KOPT-K1 (cell line): ENCODE measurements at regions not wholly inside any gene's neighbourhood (a gene's known extent, or its start where the extent isn't known, plus 50 kb on each side); places are given as distances from the start of the nearest gene placed in this dataset.

ENCODE experiments used
- H3K27ac ChIP-seq: fragments of 200-600 bp; sonication (generic); 2 replicates; pipeline ENCODE4 v1.5.1; 2016; ENCODE audit warnings: antibody characterized with exemption, mild to moderate bottlenecking, low read depth, low read length; ENCODE audit not compliant: poor library complexity, severe bottlenecking
- H3K36me3 ChIP-seq: fragments of 200-600 bp; sonication (generic); 2 replicates; pipeline ENCODE4 v1.5.1; 2017; ENCODE audit warnings: antibody characterized with exemption, mild to moderate bottlenecking, low read length, moderate library complexity; ENCODE audit not compliant: insufficient read depth
- H3K9me3 ChIP-seq: fragments of 200-600 bp; sonication (generic); 2 replicates; pipeline ENCODE4 v1.5.1; 2017; ENCODE audit warnings: antibody characterized with exemption, low read length, mild to moderate bottlenecking; ENCODE audit not compliant: insufficient read depth, poor library complexity, severe bottlenecking

DNA sequence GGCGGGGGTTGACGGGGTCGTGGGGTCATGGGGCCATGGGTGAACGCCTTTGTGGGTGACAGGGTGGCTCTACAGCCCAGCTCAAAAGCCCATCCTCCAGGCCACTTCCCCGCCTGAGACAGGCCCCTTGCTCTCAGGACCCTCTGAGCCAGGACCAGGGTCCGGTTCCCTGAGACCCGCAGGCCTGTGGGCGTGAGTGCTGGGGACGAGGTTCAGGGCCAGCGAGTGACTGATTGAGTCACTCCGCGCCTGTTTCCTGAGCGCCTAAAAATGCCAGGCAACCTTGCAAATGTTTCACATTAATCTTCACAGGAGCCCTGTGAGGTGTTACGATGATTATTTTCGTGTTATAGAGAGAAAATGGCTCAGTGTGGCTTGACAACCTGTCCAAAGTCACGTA, 97.8 kb downstream of the ZNF674 start:
- no peaks in the 10 kb centered on the region for H3K9me3 ChIP-seq
- H3K27ac ChIP-seq = peak overlapping the region; percentile 93
- H3K36me3 ChIP-seq = peaks cover 36% of the 10 kb centered on the region

DNA sequence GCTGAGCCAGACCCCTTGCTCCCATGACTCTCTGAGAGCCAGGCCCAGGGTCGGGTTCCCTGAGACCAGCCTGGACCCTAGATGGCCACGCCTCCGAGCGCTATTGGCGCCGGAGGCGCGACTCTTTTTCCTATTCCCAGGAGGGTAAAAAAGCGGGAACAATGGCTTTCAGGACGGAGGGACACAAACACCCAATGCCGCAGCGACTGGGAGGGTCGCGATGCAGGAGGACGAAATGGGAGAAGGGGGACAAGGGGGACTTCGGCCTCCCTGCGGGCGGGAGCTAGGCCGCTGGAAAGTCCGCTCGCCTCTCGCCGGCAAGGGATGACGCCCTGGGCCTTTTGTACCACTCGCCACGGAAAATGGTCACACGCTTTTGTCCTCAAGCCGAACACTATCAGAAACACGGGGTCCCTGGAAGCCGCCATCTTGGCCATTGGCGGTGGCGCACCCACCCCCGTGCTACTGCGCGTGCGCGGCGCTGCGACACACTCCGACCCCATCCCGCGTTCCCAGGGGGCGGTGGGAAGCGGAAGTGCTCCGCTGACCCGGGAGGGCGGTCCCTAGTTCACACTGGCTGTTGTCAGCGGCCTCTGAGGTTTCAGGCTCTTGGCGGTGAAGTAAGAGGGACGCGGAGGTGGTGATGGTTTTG, 98.4 kb downstream of the ZNF674 start:
- H3K27ac ChIP-seq = peak overlapping the region; percentile 93
- no peaks in the 10 kb centered on the region for H3K9me3 ChIP-seq

DNA sequence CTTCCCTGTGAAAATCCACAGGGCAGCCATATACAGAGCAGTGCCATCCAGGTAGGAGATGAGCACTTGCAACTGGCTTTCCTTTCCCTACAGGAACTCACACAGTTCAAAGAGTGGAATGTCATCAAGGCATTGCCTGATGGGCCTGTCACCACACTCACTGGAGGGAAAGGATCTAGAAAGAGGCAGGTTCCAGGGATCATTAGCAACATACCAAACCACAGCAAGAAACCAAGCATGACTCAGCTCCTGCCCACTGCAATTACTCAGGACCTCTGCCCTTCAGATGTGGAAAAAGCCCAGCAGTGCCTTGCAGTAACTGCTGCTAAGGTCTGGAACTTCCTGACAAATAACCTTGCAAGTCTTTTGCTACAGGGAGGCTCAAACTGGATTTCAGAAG, 101.2 kb downstream of the ZNF674 start:
- peaks cover 7% of the 10 kb centered on the region for H3K36me3 ChIP-seq
- H3K27ac ChIP-seq = no peak overlapping the region
- no peaks in the 10 kb centered on the region for H3K9me3 ChIP-seq

More for the DNA sequence above, 98.4 kb downstream of the ZNF674 start:
- H3K36me3 ChIP-seq = peaks cover 31% of the 10 kb centered on the region

DNA sequence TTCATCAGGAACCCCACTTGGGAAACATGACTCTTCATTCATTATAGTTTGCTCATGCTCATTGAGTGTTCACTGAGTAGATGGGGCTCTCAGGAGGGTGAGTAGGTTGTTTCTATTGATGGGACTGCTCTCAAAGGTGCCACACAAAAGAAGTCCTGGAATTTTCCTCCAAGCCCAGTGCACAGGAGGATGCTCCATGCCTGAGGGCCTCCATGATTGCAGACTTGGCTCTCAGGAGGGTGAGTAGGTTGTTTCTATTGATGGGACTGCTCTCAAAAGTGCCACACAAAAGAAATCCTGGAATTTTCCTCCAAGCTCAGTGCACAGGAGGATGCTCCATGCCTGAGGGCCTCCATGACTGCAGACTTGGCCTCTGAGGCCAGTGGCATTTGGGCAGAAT, 108.5 kb downstream of the ZNF674 start:
- no peaks in the 10 kb centered on the region for H3K36me3 ChIP-seq
- no peak overlapping the region for H3K27ac ChIP-seq
- H3K9me3 ChIP-seq = no peaks in the 10 kb centered on the region

DNA sequence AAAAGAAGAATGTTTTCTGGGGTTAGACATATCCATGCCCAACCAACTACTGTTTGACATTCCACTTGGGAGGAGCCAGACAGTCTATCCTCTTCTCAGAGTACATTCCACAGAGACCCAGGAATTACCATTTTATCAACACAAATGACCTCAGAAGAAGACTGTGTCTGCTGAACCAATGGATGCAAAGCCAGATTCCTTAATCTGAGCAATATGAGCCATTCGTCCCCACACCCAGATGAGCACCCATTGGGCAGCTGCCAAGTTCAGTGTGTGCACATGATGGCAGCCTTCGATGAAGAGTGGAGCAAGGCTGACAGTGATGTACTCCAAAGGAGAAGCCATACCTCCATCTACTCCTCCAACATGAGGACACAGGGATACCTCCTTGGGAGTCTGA, 111.3 kb downstream of the ZNF674 start:
- Histone ChIP-seq H3K9me3 (no peaks in the 10 kb centered on the region), H3K27ac (no peak overlapping the region)

DNA sequence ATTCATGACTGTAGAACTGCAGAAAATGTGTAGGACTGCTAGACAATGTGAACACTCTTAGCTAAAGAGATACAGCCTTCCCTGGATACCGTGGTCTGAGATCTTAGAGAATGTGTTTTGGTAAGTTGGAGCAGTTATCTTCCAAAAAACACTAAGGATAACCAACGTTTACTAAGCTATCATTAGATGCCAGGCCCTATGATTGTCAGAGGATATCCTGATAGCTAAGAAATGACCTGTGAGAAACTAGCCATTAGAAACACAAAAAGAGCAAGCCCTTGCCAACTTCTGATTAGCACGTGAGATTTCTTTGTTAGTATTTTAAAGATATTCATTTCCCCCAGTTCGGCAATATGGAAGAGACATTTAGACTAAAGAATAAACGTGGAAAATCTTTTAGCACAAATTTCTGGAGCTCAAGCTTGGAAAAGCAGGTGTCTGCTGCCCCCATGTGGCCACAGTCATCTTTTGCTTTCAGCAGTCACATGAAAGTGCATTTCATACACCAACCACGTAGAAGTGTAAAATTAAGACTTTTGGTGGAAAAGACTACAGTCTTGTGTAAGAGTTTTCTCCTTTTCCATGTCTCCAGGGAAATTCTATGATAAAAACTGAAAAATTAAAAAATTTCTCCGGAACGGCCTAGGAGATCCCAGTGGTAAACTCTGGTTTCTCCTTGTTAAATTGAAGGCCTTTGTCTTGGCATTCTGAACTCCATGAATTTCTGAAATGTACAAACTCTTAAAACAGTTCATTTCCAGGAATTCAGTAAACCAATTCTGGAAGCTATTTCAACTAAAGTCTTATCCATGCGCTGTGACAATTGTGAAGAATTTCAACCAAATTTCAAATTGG, 136.4 kb downstream of the ZNF674 start:
- H3K9me3 ChIP-seq = no peaks in the 10 kb centered on the region
- no peak overlapping the region for H3K27ac ChIP-seq
- H3K36me3 ChIP-seq = no peaks in the 10 kb centered on the region

More for the DNA sequence above, 111.3 kb downstream of the ZNF674 start:
- H3K36me3 ChIP-seq = no peaks in the 10 kb centered on the region

DNA sequence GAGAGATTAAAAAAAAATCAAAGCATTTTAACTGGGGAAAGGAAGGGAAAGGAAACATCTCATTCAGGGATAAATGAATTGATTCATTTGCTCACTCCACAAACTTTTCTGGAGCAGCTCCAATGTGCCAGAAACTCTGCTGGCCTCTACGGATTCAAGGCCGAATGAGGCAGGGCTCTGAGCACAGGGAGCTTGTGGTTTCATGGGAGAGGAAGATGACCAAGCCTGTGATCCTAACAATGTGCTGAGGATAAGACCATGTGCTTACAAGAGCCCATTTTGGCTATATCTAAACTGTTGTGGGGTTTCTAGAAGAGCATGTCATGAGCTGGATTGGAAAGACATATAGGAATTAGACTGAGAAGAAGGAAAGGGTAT, 137.5 kb downstream of the ZNF674 start:
- H3K9me3 ChIP-seq = no peaks in the 10 kb centered on the region
- H3K27ac ChIP-seq = no peak overlapping the region
- no peaks in the 10 kb centered on the region for H3K36me3 ChIP-seq

DNA sequence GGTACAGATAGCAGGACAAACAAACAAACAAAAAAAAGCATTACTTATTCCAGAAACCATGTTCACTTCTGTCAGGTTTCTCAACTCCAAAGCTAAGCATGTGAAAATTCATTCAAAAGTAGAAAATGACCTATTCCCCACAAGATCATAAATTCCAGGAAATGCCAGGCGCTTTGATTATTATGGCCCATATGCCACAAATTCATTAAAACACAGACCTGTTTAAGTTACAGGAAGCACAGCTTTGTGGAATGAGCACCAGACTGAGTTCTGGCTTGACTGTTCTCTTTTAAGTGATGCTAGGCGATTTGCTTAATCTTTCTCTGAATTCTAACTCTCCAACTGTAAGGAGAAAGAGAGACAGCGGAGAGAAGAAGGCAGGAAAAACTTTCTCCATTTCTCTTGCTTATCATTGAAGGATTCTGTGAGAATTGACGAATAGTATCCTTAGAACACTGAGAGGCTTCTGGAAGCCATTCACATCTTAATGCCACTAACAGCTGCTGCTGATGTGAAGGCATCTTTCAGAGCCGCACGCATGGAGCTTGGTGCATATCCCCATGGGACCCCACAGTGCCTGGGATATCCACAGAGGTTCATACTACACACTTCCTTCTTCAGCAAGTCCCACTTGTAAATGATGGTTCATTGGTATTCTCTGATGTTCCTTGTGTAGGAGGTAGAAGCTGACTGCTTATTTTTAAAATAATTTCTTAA, 138.0 kb downstream of the ZNF674 start:
- no peaks in the 10 kb centered on the region for H3K36me3 ChIP-seq
- H3K27ac ChIP-seq = no peak overlapping the region
- no peaks in the 10 kb centered on the region for H3K9me3 ChIP-seq

DNA sequence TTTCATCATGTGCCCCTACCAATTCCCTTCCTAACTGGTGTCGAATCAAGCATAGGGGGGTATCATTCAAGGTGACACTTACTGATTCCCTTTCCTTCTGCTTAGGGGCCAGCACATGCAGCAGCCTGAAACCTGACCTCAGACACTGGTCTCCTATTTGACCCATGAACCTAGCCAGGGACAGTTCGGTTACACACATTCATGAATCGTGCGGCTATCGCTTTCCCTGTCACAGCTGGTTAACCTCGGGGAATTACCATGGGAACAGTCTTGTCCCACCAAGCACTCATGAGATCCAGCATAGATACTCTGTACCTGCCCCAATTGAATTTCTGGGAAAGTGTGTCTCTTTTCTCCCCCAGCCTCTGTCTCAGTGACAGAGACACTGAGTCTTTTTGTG, 140.4 kb downstream of the ZNF674 start:
- no peaks in the 10 kb centered on the region for H3K9me3 ChIP-seq
- no peaks in the 10 kb centered on the region for H3K36me3 ChIP-seq
- H3K27ac ChIP-seq = no peak overlapping the region

DNA sequence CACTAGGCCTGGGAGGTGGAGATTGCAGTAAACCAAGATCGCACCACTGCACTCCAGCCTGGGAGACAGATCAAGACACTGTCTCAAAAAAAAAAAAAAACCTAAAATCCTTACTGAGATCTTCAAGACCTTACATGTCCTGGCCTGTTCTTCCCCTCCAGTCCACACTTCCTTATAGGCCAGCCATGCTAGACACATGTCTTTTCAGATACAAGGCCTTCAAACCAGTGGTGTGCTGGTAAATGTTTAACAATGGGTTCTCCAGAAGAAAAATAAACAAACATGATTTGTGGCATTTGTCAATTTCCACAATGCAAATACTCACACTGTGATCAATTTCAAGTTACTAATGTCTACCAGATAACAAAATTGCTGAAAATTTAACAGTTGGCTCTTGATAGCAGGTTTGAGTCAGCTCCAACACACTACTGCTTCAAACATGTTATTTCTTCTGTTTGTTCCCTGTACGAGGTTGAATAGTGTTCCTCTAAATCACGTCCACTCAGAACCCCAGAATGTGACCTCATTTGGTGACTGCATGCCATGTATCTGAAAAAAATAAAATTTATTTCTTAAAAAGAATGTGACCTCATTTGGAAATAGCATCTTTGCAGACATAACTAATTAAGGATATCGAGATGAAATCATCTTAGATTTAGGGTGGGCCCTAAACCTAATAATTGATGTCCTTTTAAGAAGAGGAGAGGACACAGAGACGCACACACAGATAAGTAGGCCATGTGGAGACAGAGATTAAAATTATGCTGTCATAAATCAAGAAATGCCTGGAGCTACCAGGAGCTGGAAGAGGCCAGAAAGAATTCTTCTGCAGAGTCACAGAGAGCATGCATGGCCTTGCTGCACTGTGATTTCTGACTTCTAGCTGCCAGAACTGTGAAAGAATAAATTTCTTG, 144.4 kb downstream of the ZNF674 start:
- H3K27ac ChIP-seq = no peak overlapping the region
- H3K36me3 ChIP-seq = no peaks in the 10 kb centered on the region
- H3K9me3 ChIP-seq = peaks cover 6% of the 10 kb centered on the region

DNA sequence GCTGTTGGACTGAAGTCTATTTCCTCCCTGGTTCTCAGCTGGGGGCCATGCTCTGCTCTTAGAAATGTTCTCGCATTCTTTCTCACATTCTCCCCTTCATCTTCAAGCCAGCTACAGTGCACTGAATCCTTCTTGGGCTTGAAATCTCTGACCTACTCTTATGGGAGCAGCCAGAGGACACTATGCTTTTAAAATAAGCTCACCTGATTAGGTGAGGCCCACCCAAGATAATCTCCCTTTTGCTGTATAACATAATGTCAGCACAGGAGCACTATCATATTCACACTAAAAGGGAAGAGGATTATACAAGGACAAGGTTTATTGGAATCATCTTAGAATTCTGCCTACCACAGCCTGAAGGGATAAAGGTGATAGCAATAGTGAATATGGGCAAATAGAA, 146.3 kb downstream of the ZNF674 start:
- Histone ChIP-seq H3K9me3 (peaks cover 6% of the 10 kb centered on the region), H3K36me3 (no peaks in the 10 kb centered on the region), H3K27ac (no peak overlapping the region)

DNA sequence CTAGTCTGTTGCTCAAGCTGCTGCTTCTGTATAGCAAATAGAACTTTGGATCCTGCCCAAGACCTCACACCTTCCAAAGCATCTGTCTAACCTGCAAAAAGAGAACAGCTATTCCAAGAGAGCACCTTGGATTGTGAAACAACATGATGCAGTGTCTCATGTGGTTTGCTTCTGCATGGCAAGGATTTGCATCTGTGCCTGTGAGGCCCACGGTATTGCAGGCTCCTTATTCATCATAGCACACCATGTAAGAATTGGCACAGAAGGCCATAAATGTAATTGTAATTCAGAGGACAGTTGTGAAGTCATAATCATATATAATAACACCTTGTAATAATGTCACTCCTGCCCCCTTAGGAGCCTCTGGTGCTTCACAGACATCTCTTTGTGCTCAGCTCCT, 147.1 kb downstream of the ZNF674 start:
- H3K36me3 ChIP-seq = no peaks in the 10 kb centered on the region

DNA sequence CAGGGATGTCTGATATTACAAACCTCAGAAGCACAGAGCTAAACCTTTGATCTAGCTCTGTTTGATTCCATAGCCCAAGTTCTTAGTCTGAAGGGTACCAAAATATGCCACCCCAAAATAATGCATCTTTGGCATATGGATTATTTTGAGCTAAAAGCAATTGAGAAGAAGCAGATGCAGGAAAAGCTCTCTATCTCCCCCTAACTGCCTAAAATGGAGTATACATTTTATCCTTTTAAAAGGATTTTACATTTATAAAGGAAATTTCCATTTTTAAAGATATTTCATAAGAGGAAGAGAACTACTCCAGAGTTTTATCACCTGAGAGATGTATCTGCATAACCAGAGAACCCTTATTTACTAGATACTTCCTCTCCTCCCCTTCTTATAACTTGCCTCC, 158.7 kb downstream of the ZNF674 start:
- no peak overlapping the region for H3K27ac ChIP-seq
- peaks cover 8% of the 10 kb centered on the region for H3K9me3 ChIP-seq
- no peaks in the 10 kb centered on the region for H3K36me3 ChIP-seq

More for the DNA sequence above, 147.1 kb downstream of the ZNF674 start:
- Histone ChIP-seq H3K9me3 (peaks cover 6% of the 10 kb centered on the region), H3K27ac (no peak overlapping the region)

DNA sequence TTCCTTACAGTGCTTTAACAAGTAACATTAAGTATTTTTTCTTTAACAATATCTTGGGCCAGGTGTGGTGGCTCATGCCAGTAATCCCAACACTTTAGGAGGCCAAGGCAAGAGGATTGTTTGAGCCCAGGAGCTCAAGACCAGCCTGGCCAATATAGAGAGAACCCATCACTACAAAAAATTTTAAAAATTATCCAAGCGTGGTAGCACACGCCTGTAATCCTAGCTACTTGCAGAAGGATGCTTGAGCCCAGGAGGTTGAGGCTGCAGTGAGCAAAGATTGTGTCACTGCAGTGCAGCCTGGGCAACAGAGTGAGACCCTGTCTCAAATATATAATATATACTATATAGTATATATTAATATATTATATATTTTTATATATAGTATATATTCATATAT, 162.2 kb downstream of the ZNF674 start:
- H3K36me3 ChIP-seq = no peaks in the 10 kb centered on the region

More for the DNA sequence above, 162.2 kb downstream of the ZNF674 start:
- no peaks in the 10 kb centered on the region for H3K9me3 ChIP-seq
- H3K27ac ChIP-seq = no peak overlapping the region
